GM04504 (cell line): ENCODE measurements at regions not wholly inside any gene's neighbourhood (a gene's known extent, or its start where the extent isn't known, plus 50 kb on each side); places are given as distances from the start of the nearest gene placed in this dataset.
"Not testable (repeated sequence)": the region's sequence is repeated elsewhere in the genome, so short reads cannot be mapped to it uniquely, and the experiment has no call there.

Experiments
- DNase-seq: peaks from one replicate; pipeline ENCODE4 v3.0.0-alpha.2; 2012; ENCODE audit warnings: low read depth

DNA sequence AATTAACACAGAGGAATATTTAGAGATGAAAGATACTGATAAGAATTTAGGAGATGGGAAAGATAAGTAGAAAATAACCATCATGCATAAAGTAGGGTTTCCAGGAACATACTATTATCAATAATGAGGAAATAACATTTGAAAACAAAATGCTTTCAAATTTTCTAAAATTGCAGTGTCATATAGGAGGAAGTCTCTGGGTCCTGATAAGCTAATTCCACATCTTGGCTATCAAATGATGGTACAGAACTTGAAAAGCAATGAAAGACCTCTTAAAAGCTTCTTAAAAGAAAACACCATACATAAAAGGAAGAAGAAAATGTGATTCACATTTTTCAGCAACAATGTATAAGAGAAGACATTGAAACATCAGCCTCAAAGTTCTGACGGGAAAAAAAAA lies 1024.8 kb downstream of the TSN start:
- no peak for DNase-seq

DNA sequence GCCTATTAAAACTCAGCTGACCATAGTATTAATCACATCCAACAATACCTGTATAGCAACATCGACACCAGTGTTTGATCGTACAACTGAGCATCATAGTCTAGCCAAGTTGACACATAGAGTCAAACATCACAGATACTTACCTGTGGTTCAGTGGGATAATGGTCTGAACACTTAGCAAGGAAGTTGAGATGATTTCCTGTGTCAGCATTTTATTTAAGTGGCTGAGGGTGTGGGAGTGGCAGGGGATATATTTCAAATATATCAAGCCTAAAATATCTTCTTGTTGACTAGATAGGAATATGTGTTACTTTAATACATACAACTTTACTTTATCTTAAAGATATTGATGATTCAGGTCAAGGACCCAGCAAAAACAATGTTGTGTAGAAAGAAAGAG lies 1038.6 kb downstream of the TSN start:
- DNase-seq: no peak

- DNase-seq: no peak
Measured at GRCh38 chr2:122795763-122796162, 1040.3 kb downstream of the TSN start.

DNA sequence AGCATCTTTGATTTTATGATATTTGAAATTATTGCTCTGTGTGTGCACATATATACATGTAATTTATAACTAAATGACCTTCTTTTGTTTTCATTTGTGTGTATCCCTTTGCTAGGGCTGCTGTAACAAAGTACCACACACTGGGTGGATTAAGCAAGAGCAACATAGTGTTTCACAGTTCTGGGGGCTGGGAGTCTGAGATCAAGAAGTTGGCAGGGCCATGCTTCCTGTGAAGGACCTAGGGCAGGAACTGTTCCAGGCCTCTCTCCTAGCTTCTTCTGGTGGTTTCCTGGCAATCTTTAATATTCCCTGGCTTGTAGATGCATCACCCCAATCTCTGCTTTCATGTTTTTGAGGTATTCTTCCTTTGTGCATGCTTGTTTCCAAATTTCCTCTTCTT lies 1043.9 kb downstream of the TSN start:
- no peak for DNase-seq

DNA sequence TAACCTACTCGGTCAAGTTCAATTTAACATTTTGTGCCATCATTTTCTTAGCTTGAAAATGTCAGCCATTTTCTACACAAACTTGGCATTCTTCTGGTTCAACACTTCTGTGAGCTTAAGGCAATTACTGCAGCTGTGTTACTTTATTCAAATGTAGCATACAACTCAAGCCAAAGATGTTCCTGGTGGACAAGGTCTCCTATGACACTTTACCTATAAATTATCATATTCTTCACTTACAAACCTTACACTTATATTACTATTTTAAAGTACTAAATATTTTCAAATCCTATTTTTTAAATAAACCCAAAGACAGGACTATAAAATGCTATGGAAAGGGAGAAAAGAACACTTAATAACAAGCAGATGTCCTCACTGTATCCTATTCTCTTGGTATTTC lies 1045.3 kb downstream of the TSN start:
- no peak for DNase-seq

DNA sequence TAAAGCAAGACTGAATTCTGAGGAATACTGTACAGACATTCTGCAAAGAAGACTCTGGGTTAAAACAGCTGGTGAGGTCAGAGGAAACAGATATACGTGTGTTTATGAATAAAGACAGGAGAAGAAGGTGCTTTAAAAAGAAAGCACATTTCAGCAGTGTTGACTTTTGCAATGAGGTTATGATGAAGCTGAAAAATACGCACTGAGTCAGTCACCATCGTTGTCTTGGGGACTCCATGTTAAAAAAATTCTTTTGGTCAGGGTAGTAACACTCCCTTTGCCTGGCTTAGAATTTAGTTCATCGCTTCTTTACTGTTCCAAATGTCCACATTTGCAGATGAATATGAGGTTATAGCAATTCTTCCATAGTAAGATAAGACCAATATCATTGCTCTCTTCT lies 1049.0 kb downstream of the TSN start:
- no peak for DNase-seq

DNA sequence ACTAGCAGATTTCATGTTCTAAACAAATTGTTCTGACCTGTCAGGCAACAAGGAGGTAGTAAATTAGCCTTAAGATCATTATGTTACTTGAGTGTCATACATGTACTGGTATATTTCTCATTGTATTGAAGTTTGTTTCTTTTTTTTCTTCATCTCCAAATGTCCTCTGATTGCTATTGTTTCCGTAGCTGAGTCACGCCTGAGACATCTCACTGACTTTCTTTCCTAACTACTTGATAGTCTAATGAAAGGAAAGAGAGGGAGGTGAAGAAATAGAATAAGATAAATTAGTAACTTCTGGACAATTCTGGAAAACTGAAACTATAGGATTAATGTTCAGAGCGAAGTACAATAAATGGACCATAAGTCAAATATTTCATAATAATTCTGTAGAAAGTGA lies 1049.9 kb downstream of the TSN start:
- no peak for DNase-seq

- DNase-seq: no peak
Measured at GRCh38 chr2:122808286-122808969, 1053.0 kb downstream of the TSN start.

DNA sequence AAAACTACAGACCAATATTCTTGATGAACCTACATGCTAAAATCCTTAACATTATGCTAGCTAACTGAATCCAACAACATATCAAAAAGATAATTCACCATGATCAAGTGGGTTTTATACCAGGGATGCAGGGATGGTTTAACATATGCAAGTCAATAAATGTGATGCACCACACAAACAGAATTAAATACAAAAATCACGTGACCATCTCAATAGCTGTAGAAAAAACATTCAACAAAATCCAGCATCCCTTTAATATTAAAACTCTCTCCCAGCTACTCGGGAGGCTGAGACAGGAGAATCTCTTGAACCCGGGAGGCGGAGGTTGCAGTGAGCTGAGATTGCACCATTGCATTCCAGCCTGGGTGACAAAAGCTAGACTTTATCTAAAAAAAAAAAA lies 1056.8 kb downstream of the TSN start:
- not testable (repeated sequence) for DNase-seq

- no peak for DNase-seq
Measured at GRCh38 chr2:122815120-122815519, 1059.7 kb downstream of the TSN start.

DNA sequence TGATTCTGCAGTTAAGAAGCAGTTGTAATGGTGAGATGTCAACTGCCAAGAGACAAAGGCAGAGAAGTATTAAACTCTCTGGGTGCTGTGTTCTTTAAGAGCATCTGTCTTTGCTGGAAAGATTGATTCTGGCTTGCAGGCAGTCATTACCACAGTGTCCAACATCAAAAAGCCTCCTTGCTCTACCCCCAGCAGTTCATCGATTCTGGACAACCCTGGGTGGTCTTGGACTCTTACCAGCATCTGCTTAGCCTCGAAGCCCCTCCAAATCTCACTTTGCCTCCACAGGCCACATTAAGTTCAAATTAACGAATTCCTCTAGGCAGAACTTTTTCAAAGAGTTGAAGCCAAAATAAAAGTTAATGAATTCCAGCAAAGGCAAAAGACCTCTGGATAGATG lies 1061.4 kb downstream of the TSN start:
- no peak for DNase-seq

GRCh38 chr2:122822319-122822718 lies 1066.9 kb downstream of the TSN start:
- no peak for DNase-seq

DNA sequence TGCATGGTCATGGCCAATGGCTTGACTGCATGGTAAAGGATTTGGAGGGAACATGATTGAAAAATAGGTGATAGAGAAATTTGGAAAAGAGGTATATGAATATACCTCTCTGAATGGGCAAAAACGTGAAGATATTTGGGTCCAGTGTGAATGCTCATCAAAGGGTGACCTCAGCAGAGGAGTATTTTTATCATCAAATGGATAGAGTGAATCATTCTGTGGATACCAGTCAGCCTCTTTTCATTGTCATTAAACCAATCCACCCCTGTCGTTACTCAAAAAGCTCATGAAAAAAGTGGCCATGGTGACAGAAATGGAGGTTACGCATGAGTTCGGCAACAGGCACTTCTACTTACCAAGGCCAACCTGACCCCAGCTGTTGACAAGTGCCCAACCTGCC lies 1074.7 kb downstream of the TSN start:
- no peak for DNase-seq

- no peak for DNase-seq
Measured at GRCh38 chr2:122831649-122832048, 1076.2 kb downstream of the TSN start.

GRCh38 chr2:122843503-122843902 lies 1088.1 kb downstream of the TSN start:
- no peak for DNase-seq

- no peak for DNase-seq
Measured at GRCh38 chr2:122851161-122851560, 1095.7 kb downstream of the TSN start.

- DNase-seq: no peak
Measured at GRCh38 chr2:122851972-122852531, 1096.6 kb downstream of the TSN start.

- DNase-seq: no peak
Measured at GRCh38 chr2:122856696-122857095, 1101.2 kb downstream of the TSN start.

- no peak for DNase-seq
Measured at GRCh38 chr2:122858075-122858702, 1102.7 kb downstream of the TSN start.

DNA sequence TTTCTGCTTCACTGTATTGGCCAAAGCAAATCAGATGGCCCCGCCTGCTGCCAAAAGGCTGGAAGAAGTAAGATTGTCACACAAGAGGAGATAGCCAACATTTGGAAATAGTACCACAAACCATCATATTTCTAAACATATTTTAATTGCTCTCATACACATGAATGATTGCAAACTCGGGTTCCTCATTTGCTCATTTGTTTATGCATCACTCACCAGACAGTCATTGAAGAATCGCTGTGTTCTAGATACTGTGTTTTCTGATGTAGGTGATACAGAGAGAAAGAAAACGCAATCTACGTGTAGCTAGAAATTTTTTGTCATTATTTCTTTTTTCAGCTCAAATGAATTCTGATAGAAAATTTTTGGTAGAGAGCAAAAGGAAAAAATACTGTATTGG lies 1103.4 kb downstream of the TSN start:
- DNase-seq: no peak

DNA sequence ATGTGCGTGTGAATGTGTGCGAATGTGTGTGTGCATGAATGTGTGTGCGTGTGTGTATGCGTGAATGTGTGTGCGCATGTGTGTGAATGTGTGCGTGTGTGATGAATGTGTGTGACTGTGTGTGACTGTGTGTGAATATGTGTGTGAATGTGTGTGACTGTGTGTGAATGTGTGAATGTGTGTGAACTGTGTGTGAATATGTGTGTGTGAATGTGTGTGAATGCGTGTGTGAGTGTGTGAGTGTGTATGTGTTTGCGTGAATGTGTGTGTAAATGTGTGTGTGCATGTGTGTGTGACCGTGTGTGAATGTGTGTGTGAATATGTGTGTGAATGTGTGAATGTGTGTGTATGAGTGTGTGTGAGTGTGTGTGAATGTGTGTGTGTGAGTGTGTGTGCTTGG lies 1103.8 kb downstream of the TSN start:
- no peak for DNase-seq

DNA sequence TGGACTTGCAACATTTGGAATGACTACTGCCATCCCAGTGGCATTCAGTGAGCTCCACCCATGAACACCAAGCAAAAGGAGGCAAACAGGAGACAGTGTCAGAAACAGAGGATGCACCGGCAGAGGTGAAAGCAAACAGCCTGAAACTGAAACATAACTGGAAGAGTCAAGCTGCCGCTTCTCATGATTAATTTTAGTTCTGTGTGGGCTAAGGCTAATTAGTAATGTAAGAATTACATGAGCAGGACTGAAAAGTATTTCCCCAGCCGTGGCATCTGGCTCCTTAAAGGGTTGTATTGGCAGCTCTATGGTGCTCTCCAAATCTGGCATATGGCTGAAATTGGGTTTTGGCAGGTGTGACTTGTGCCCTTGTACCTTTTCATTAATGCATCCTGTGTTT lies 1108.1 kb downstream of the TSN start:
- no peak for DNase-seq

DNA sequence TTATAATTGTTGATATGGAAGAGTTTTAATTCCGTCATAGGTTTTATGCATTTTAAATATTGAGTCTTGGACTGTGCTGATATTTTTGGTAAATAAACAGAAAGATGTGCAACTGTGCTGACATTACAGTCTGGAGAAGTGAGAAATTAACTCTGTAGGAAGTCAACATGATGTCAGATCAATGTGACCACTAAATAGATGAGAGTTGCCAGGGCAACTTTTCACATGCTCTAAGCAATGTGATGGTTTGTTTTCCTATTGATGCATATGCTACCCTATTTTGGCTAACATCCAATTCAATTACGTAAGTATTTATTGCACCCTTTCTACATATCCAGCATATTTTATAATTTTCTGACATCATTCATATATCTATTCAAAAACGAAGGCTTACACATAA lies 1109.3 kb downstream of the TSN start:
- DNase-seq: no peak

DNA sequence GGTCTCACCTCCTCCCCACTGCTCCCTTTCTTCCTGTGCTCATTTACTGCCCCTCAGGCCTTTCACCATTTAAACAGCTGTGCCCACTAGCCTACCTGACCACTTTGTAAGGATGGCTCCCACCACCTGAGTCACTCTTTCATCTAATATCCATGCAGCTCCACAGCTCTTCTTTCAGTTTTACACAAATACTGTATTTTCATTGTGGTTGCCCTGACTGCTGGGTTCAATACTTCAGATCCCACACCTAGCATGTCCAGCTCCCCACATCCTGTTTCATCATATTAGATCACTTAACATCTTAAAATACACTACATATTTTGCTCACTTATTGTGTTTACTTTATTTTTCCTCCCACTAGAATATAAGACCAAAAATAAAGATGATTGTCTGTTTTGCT lies 1110.6 kb downstream of the TSN start:
- no peak for DNase-seq
